Fibroblast of gingiva (primary cell): ENCODE measurements at regions not wholly inside any gene's neighbourhood (a gene's known extent, or its start where the extent isn't known, plus 50 kb on each side); places are given as distances from the start of the nearest gene placed in this dataset.

Source experiments
- DNase-seq: peaks from one replicate; pipeline ENCODE4 v3.0.0-alpha.2; 2011; ENCODE audit warnings: low read depth

- DNase-seq, result no peak
Measured at GRCh38 chr1:79388694-79389361, 382.3 kb upstream of the ADGRL4 start.

GRCh38 chr1:79386730-79387129, 380.2 kb upstream of the ADGRL4 start:
- DNase-seq, result no peak

GRCh38 chr1:79380078-79380477, 373.5 kb upstream of the ADGRL4 start:
- DNase-seq, result no peak

- DNase-seq, result no peak
Measured at GRCh38 chr1:79376106-79376505, 369.6 kb upstream of the ADGRL4 start.

GRCh38 chr1:79375352-79375751, 368.8 kb upstream of the ADGRL4 start:
- no peak for DNase-seq

GRCh38 chr1:79374397-79374796, 367.9 kb upstream of the ADGRL4 start:
- DNase-seq, result no peak

GRCh38 chr1:79373481-79374125, 367.1 kb upstream of the ADGRL4 start:
- peak; percentile 47 for DNase-seq

GRCh38 chr1:79371802-79372201, 365.3 kb upstream of the ADGRL4 start:
- DNase-seq, result no peak

GRCh38 chr1:79369091-79369490, 362.6 kb upstream of the ADGRL4 start:
- DNase-seq, result no peak

- DNase-seq, result no peak
Measured at GRCh38 chr1:79364896-79365295, 358.4 kb upstream of the ADGRL4 start.

GRCh38 chr1:79363430-79363829, 356.9 kb upstream of the ADGRL4 start:
- DNase-seq, result no peak

GRCh38 chr1:79362470-79362869, 355.9 kb upstream of the ADGRL4 start:
- DNase-seq, result no peak

GRCh38 chr1:79355090-79355489, 348.6 kb upstream of the ADGRL4 start:
- peak; percentile 73 for DNase-seq

- DNase-seq, result peak; percentile 40
Measured at GRCh38 chr1:79353224-79353623, 346.7 kb upstream of the ADGRL4 start.

- DNase-seq, result no peak
Measured at GRCh38 chr1:79326875-79327274, 320.3 kb upstream of the ADGRL4 start.

- DNase-seq, result no peak
Measured at GRCh38 chr1:79325705-79326104, 319.2 kb upstream of the ADGRL4 start.

- DNase-seq, result no peak
Measured at GRCh38 chr1:79325126-79325525, 318.6 kb upstream of the ADGRL4 start.

- peak; percentile 98 for DNase-seq
Measured at GRCh38 chr1:79323239-79324025, 316.9 kb upstream of the ADGRL4 start.

- DNase-seq, result peak; percentile 1
Measured at GRCh38 chr1:79322511-79323027, 316.0 kb upstream of the ADGRL4 start.

- no peak for DNase-seq
Measured at GRCh38 chr1:79312438-79312837, 305.9 kb upstream of the ADGRL4 start.

GRCh38 chr1:79310609-79311008, 304.1 kb upstream of the ADGRL4 start:
- DNase-seq, result no peak

GRCh38 chr1:79304131-79304530, 297.6 kb upstream of the ADGRL4 start:
- DNase-seq, result peak; percentile 76

- DNase-seq, result no peak
Measured at GRCh38 chr1:79303040-79303439, 296.5 kb upstream of the ADGRL4 start.
